Ovary (tissue), 7 donors: ENCODE measurements at regions not wholly inside any gene's neighbourhood (a gene's known extent, or its start where the extent isn't known, plus 50 kb on each side); places are given as distances from the start of the nearest gene placed in this dataset.

ENCODE experiments used
- DNase-seq, 5 donors: peaks; one replicate each; pipeline ENCODE4 v3.0.0-alpha.2; 2019 to 2020
- H3K27ac ChIP-seq, 2 donors: fragments of 200-600 bp; one replicate each; pipeline versions ENCODE4 v1.5.1 to v1.8.0; 2019 to 2022
- H3K27me3 ChIP-seq: fragments of 200-600 bp; one replicate; pipeline ENCODE4 v1.8.0; 2022
- H3K36me3 ChIP-seq: fragments of 200-600 bp; sonication (generic); one replicate; pipeline ENCODE4 v1.5.1; 2019
- H3K4me1 ChIP-seq: one replicate; pipeline ENCODE4 v1.8.1; 2013; ENCODE audit warnings: mild to moderate bottlenecking, moderate library complexity; ENCODE audit not compliant: insufficient read depth
- H3K4me3 ChIP-seq: fragments of 200-600 bp; sonication (generic); one replicate; pipeline ENCODE4 v1.5.1; 2017
- H3K9me3 ChIP-seq, 2 donors: fragments of 200-600 bp in 1 of 2; sonication (generic) in 1 of 2; one replicate each; pipeline versions ENCODE4 v1.5.1 to v1.8.1; 2013 to 2019; ENCODE audit warnings: mild to moderate bottlenecking in 1 of 2, moderate library complexity in 1 of 2
- EP300 ChIP-seq: sonication (generic); formaldehyde crosslinking; IDR thresholded peaks from one replicate; pipeline ENCODE4 v1.6.1; 2017; ENCODE audit warnings: antibody characterized with exemption
- POLR2A ChIP-seq: fragments of 450-650 bp; IDR thresholded peaks from one replicate; pipeline ENCODE4 v1.6.1; 2017; ENCODE audit warnings: antibody characterized with exemption, mild to moderate bottlenecking, moderate library complexity
- WGBS, 3 donors: extraction: QIAGEN DNeasy Blood & Tissue Kit in 1 of 3; methylation state at CpG; one replicate each; pipeline versions ENCODE4 v1.1.5 to v1.1.7; 2013 to 2017; 5-methylcytosine and 5-hydroxymethylcytosine counted together
- intact Hi-C, 4 donors: fragments of 100-400 bp; cut with DNase I; formaldehyde crosslinking; loops; one replicate each; pipeline versions ENCODE4 v1.11.0 to v1.15.1; 2022 to 2023
- TF ChIP-seq, protein P1 (sequence below), 3 donors: fragments of 450-650 bp in 2 of 3; fragments of 200-600 bp in 1 of 3; IDR thresholded peaks; one replicate each; pipeline versions ENCODE4 v1.5.1 to v1.8.0; 2016 to 2022; ENCODE audit warnings: antibody characterized with exemption in 3 of 3, mild to moderate bottlenecking in 1 of 3
- donor health status: DM: no; HTN: no; CAD: no; lungs with moderate emphysema.
- donor health status: DM: no; HTN: no; CAD: no.
- donor health status: Bipolar disorder and iron deficiency.
- donor health status: DM: no; HTN: no; CAD: no.
- donor health status: DM: yes; HTN: yes; CAD: no.

DNA sequence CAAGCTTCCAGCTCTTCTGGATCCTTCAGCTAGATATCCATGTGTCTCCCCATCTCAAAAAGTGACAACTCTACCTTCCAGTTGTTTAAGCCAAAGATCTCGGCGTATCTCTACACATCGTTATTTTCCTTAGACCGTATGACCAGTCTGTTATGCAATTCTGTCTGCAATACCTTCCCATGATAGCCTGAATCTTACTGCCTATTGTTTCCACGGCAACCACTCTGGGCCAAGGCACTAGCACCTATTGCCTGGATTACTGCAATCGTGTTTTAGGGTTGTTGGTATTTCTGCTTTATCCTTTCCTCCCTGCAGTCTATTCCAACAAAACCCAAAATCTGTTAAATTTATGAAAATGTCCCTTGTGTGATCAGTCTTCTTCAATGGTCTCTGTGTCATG is 448.4 kb downstream of the MTRR start:
- DNase-seq = no peak
- 85 to 89% (median 86%) methylated on average over 6 of the region's 6 CpGs for WGBS, 3 donors
- TF ChIP-seq, protein P1, sequence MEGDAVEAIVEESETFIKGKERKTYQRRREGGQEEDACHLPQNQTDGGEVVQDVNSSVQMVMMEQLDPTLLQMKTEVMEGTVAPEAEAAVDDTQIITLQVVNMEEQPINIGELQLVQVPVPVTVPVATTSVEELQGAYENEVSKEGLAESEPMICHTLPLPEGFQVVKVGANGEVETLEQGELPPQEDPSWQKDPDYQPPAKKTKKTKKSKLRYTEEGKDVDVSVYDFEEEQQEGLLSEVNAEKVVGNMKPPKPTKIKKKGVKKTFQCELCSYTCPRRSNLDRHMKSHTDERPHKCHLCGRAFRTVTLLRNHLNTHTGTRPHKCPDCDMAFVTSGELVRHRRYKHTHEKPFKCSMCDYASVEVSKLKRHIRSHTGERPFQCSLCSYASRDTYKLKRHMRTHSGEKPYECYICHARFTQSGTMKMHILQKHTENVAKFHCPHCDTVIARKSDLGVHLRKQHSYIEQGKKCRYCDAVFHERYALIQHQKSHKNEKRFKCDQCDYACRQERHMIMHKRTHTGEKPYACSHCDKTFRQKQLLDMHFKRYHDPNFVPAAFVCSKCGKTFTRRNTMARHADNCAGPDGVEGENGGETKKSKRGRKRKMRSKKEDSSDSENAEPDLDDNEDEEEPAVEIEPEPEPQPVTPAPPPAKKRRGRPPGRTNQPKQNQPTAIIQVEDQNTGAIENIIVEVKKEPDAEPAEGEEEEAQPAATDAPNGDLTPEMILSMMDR (IDR thresholded peaks at IDR 0.05) = no peak
- TF ChIP-seq POLR2A (no peak), EP300 (no peak)
- intact Hi-C loops = no loop called here
- no peaks in the 10 kb centered on the region for H3K4me1 ChIP-seq
- no peak overlapping the region for H3K4me3 ChIP-seq
- no peaks in the 10 kb centered on the region for H3K27me3 ChIP-seq
- no peak overlapping the region for H3K27ac ChIP-seq
- H3K9me3 ChIP-seq = no peaks in the 10 kb centered on the region
- no peaks in the 10 kb centered on the region for H3K36me3 ChIP-seq

DNA sequence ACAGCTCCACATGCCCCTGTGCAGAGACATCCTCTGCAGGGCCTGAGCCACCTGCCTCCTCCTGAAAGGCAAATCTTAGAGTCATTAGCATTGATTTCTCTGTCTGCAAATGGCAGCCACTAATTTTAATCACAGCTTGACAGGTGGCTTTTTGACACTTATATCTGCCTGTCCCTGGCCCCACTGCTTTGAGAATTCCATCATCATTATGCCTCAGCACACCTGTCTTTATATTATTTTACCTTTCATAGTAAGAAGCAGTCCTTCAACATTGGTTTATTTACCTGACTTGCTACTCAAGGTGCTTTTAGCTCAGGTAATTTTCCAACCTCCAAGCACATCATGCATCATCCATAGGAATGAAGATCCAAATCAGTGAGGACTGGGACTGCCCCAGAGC is 451.3 kb downstream of the MTRR start:
- no peak for DNase-seq
- no peaks in the 10 kb centered on the region for H3K36me3 ChIP-seq
- no peaks in the 10 kb centered on the region for H3K4me1 ChIP-seq
- TF ChIP-seq POLR2A (no peak), EP300 (no peak)
- TF ChIP-seq, protein P1 (IDR thresholded peaks at IDR 0.05) = no peak
- intact Hi-C loops = no loop called here
- H3K27ac ChIP-seq = no peak overlapping the region
- no peaks in the 10 kb centered on the region for H3K9me3 ChIP-seq
- H3K4me3 ChIP-seq = no peak overlapping the region
- H3K27me3 ChIP-seq = no peaks in the 10 kb centered on the region

DNA sequence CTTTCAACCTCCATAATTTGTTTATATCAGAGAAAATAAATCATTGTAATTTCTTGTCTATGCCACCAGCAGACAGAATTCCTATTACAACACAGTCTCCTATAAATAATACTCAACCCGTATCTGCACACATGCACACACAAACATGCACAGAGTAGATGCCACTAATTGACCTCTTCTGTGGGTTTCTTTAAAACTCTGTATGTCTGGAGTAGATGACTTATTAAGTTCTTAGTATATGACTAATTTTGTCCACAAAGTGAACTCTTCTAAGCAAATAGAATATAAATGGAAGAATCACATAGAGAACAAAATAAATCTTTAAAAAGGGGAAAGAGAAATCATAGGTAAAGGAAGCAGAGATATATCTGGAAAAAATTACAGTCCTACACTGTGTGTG is 452.3 kb downstream of the MTRR start:
- no peak overlapping the region for H3K4me3 ChIP-seq
- no peaks in the 10 kb centered on the region for H3K36me3 ChIP-seq
- no peak for DNase-seq
- no peaks in the 10 kb centered on the region for H3K4me1 ChIP-seq
- TF ChIP-seq POLR2A (no peak), EP300 (no peak)
- TF ChIP-seq, protein P1 (IDR thresholded peaks at IDR 0.05) = no peak
- 75 to 96% (median 91%) methylated on average over 1 of the region's 1 CpG for WGBS, 3 donors
- H3K27ac ChIP-seq = no peak overlapping the region
- no peaks in the 10 kb centered on the region for H3K27me3 ChIP-seq
- intact Hi-C loops = no loop called here
- no peaks in the 10 kb centered on the region for H3K9me3 ChIP-seq

DNA sequence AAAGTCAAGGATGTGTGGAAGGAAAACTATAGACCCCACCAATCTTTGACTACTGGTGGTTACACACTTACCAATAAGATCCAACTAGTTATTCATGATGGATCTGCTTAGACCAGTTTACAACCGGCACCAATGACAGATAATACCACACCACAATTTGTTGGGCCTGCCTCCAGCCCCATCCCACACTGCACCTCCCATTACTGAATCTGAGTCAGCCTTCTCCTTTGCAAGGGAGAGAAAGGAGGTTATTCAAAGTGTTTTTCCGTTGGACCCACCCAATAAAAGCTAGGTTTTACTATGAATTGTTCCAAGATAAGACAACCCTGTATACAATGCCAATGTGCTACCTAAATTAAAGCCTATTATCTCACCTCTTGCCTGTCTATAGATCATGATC is 453.5 kb downstream of the MTRR start:
- no peaks in the 10 kb centered on the region for H3K36me3 ChIP-seq
- intact Hi-C loops = no loop called here

More for the DNA sequence above, 453.5 kb downstream of the MTRR start:
- Histone ChIP-seq H3K27me3 (no peaks in the 10 kb centered on the region), H3K9me3 (no peaks in the 10 kb centered on the region), H3K4me1 (no peaks in the 10 kb centered on the region), H3K27ac (no peak overlapping the region), H3K4me3 (no peak overlapping the region)
- DNase-seq = no peak
- WGBS, 3 donors = 68 to 76% (median 75%) methylated on average over 2 of the region's 2 CpGs
- TF ChIP-seq POLR2A (no peak), EP300 (no peak)
- TF ChIP-seq, protein P1 (IDR thresholded peaks at IDR 0.05) = no peak
